ENCODE measurements at regions not wholly inside any gene's neighbourhood (a gene's known extent, or its start where the extent isn't known, plus 50 kb on each side); places are given as distances from the start of the nearest gene placed in this dataset.

DNA sequence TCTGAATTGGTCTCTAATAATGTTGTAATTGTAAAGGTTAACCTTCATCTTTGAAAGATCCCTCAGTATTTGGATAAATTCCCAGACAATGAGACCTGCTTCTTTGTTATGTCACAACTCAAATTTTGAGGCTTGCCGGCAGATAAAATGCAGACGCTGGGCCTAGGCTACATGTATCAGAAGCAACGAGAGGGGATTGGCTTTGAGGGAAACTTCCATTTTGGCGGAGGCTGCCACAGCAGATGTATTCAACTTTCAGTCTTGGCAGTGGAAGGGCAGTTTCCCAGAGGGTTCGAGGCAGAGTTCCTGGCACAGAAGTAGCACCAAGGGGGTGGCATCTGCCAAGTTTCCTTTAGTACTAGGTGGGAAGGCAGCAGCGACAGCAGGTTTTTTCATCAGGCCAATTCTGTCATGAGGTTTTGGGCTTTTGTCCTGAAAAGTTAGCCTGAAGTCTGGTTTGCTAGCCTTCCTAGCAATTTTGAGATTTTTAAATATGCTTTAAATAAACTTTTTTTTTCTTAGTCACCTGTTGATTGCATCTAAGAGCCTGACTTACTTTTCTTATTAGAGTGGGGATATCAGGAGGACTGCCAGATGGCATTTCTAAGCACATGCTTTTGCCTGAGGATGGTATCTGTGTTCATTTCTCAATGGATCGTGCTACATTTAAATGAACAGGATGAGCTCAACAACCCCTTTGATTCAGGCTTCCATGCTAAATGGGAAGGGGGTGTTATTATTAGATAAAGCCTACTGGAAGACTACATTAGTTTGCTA lies 89.5 kb upstream of the FAM3C start:
- intact Hi-C loops (cut with DNase I; ENCODE audit: low total_unique reads): no loop called here
- TF ChIP-seq, protein P1, sequence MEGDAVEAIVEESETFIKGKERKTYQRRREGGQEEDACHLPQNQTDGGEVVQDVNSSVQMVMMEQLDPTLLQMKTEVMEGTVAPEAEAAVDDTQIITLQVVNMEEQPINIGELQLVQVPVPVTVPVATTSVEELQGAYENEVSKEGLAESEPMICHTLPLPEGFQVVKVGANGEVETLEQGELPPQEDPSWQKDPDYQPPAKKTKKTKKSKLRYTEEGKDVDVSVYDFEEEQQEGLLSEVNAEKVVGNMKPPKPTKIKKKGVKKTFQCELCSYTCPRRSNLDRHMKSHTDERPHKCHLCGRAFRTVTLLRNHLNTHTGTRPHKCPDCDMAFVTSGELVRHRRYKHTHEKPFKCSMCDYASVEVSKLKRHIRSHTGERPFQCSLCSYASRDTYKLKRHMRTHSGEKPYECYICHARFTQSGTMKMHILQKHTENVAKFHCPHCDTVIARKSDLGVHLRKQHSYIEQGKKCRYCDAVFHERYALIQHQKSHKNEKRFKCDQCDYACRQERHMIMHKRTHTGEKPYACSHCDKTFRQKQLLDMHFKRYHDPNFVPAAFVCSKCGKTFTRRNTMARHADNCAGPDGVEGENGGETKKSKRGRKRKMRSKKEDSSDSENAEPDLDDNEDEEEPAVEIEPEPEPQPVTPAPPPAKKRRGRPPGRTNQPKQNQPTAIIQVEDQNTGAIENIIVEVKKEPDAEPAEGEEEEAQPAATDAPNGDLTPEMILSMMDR (IDR thresholded peaks at IDR 0.05): no peak
- TF ChIP-seq POLR2A (IDR thresholded peaks at IDR 0.05) (no peak), POLR2AphosphoS5 (IDR thresholded peaks at IDR 0.05) (no peak)
- Histone ChIP-seq H3K4me3 (peak overlapping the region in 1 of 3 donors; percentile 10), H3K9me3 (no peaks in the 10 kb centered on the region), H3K27ac (peak overlapping the region; percentile 65 to 69), H3K36me3 (no peaks in the 10 kb centered on the region), H3K27me3 (no peaks in the 10 kb centered on the region), H3K4me1 (no peaks in the 10 kb centered on the region)
- peak in 1 of 2 donors; percentile 28 for DNase-seq (ENCODE audit: low spot score in 2 of 2)

DNA sequence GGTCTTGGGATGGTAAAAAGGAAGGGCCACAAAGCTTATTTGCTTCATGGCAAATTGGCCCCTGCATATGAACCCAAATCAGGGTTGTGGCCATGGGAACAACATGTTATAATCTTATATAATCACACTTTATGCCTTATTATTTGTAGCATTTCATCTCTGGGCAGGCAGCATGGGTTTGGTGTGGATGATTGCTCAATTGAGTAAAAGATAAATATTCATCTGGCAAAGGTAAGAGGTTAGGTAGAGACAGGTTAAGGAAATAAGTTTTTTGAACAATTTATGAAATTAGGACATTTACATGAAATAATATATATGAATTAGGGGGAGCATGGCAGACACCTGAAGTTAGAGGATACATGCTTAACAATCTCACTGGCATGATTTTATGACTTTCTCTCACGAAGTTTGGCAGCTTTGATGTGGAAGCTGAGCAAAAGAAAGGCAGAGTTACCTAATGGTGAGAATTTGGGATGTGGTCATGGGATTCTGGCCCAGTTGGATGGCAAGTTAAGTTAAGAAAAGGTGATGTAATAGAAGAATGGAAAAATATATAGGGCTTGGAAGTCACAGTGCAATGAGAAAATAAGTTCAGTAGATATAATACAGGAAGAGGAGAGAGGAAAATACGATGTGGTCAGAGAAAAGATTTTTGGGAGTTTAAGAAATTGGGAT lies 88.1 kb upstream of the FAM3C start:
- Histone ChIP-seq H3K9me3 (no peaks in the 10 kb centered on the region), H3K27me3 (no peaks in the 10 kb centered on the region), H3K4me1 (no peaks in the 10 kb centered on the region), H3K36me3 (no peaks in the 10 kb centered on the region), H3K4me3 (no peak overlapping the region), H3K27ac (peak overlapping the region in 1 of 2 donors; percentile 44)
- intact Hi-C loops (cut with DNase I; ENCODE audit: low total_unique reads): no loop called here
- no peak for DNase-seq (ENCODE audit: low spot score in 2 of 2)
- TF ChIP-seq, protein P1 (IDR thresholded peaks at IDR 0.05): no peak
- TF ChIP-seq POLR2AphosphoS5 (IDR thresholded peaks at IDR 0.05) (no peak), POLR2A (IDR thresholded peaks at IDR 0.05) (no peak)

DNA sequence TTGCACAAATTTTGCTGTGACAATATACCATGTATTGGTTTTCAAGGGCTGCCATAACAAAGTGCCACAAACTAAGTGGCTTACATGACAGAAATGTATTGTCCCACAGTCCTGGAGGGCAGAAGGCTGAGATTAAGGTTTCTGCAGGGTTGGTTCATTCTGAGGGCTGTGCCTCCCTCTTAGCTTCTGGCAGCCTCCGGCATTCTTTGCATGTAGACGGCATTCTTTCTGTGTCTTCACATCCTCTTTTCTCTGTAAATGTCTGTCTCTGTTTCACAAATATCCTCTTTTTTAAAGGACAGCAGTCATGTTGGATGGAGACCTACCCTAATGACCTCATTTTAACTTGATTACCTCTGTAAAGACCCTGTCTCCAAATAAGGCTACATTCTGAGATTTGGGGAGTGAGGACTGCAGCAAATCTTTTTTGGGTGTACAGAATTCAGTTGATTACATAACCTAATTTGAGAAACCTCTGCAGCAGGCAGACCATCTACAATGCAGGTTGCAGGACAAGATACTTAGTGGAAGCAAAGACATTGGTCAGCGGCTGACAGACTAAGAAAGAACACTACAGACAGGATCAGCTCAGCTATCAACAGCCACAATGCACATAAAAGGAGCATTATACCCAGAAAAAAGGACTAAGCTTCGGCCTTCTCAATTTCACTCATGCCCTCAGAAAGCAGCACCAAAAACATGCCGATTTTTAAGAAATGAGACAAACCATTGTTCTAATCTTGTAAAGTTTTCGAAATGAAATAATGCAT lies 84.6 kb upstream of the FAM3C start:
- Histone ChIP-seq H3K9me3 (no peaks in the 10 kb centered on the region), H3K4me1 (no peaks in the 10 kb centered on the region), H3K27ac (no peak overlapping the region), H3K27me3 (no peaks in the 10 kb centered on the region), H3K36me3 (no peaks in the 10 kb centered on the region), H3K4me3 (no peak overlapping the region)
- TF ChIP-seq, protein P1 (IDR thresholded peaks at IDR 0.05): no peak
- TF ChIP-seq POLR2AphosphoS5 (IDR thresholded peaks at IDR 0.05): no peak
- no peak for TF ChIP-seq POLR2A (IDR thresholded peaks at IDR 0.05)
- intact Hi-C loops (cut with DNase I; ENCODE audit: low total_unique reads): no loop called here
- DNase-seq (ENCODE audit: low spot score in 2 of 2): no peak

DNA sequence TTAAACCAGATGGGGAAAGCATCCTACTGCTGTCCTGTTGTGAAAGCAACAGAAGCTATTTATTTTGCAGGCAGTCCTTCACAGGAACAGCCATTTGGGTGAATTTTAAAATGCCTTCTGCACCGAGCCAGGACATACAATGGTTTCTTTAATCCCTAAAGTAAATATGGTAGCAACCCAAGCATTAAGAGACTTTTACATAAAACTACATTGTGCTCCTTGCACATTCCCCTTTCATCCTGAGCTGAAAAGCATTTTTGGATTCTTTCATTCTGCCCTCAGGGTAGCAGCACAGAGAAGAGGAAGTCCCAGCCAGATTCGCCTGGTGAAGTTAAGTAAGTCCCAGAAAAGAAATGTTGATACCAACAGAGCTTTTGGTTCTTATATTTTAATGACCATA lies 84.0 kb upstream of the FAM3C start:
- Histone ChIP-seq H3K9me3 (no peaks in the 10 kb centered on the region), H3K27me3 (no peaks in the 10 kb centered on the region), H3K4me1 (no peaks in the 10 kb centered on the region), H3K27ac (no peak overlapping the region), H3K4me3 (no peak overlapping the region), H3K36me3 (no peaks in the 10 kb centered on the region)
- intact Hi-C loops (cut with DNase I; ENCODE audit: low total_unique reads): no loop called here
- no peak for DNase-seq (ENCODE audit: low spot score in 2 of 2)
- TF ChIP-seq POLR2A (IDR thresholded peaks at IDR 0.05) (no peak), POLR2AphosphoS5 (IDR thresholded peaks at IDR 0.05) (no peak)
- TF ChIP-seq, protein P1 (IDR thresholded peaks at IDR 0.05): no peak

All from breast epithelium (tissue), 4 donors.